ENCODE measurements at regions not wholly inside any gene's neighbourhood (a gene's known extent, or its start where the extent isn't known, plus 50 kb on each side); places are given as distances from the start of the nearest gene placed in this dataset.
A peak's percentile ranks its signal among the peaks of the same experiment; 100 is the strongest.

DNA sequence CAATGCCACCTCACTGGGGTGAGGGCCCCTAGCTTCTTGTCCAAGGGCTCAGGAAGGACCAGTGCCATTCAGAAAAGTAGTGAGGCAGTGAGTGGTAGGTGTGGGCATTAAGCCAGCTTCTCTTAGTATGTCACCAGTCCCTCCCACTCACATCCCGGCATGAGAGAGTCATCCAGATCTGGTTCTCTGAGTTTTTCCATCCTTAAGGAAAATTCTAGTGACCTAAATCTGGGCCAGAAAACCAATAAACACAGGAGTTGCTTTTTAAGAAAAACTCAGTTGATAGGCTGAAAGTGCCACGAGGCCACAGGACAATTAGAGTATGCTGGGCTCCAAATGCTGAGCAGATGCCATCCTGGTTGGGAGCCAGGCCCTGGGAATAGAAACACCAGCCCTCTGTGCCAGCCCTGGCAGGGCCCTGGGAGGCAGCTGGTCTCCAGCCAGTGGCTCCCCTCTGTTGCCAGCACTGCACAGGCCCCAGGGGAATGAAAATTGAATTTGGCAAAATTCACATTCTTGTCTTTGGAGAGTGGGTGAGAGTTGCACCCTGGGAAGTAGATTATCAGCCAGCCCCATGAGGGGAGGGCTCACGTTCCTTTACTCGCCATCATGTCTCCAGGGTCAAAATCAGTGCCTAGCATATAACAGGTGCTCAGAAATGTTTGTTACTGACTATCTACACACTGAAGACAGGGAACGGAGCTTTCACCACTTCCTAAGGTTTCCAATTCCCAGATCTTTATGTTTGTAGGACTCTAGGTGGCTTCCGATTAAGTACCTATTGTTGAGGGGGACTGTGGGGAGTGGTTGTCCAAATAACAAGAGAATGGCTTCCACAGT, 52.8 kb downstream of the FAM43A start:
- no peak for TF ChIP-seq CTCF (conservative IDR thresholded peaks at IDR 0.05; ENCODE audit: low read length)
- peak; percentile 45 for DNase-seq (ENCODE audit: low read depth)
- no peak overlapping the region for H3K4me3 ChIP-seq (ENCODE audit: low read length)

DNA sequence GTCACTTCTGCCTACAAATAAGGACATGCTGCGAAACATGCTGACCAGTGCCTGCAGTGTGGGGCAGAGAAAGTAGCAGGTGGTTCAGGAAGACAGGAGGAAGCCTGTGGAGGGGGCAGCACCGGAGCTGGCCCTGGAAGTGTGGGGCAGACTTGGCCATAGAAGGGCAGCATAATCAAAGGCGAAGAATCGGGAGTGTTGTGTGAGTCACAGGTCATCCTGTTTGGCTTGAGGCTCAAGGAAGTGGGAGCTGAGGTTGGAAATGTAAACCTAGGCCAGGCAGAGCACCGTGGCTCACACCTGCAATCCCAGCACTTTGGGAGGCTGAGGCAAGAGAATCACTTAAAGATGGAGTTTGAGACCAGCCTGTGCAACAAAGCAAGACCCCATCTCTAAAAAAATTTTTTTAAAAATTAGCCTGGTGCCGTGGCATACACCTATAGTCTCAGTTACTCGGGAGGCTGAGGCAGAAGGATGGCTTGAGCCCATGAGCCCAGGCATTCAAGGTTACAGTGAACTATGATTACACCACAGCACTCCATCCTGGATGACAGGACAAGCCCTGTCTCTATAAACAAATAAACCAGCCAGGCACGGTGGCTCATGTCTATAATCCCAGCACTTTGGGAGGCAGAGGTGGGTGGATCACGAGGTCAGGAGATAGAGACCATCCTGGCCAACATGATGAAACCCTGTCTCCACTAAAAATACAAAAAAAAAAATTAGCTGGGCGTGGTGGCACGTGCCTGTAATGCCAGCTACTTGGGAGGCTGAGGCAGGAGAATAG, 54.0 kb downstream of the FAM43A start:
- no peak for DNase-seq (ENCODE audit: low read depth)

DNA sequence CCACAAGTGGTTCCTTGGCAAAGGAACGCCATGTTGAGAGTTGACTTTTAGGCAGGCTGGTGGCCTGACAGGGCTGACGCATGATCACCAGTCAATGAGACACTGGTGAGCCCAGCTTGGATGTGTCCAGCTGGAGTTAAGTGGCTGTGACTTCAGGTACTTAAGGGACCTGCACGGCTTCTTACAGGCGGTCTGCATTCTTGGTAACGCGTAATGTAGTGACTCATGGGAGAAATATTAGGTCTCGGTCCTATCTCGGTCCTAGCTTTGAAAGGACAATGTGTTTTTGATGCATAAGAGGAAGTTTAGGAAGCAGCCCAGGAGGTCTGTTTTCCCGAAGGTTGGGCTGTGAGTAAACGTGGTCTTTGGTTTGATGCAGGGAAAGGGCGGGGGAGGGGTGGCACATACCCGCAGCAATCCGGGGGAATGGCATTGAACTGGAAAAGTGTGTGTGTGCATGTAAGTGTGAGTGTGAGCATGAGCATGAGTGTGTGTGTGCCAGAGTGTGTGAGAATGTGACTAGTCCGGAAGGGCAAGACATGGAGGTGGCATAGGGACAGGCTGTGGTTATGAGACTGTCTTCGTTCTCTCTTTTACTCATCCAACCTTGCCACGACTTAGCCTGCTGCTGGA, 55.3 kb downstream of the FAM43A start:
- DNase-seq (ENCODE audit: low read depth) = peak; percentile 39
- TF ChIP-seq CTCF (conservative IDR thresholded peaks at IDR 0.05; ENCODE audit: low read length) = no peak
- H3K4me3 ChIP-seq (ENCODE audit: low read length) = no peak overlapping the region

More for the DNA sequence above, 54.0 kb downstream of the FAM43A start:
- TF ChIP-seq CTCF (conservative IDR thresholded peaks at IDR 0.05; ENCODE audit: low read length) = no peak
- H3K4me3 ChIP-seq (ENCODE audit: low read length) = no peak overlapping the region

DNA sequence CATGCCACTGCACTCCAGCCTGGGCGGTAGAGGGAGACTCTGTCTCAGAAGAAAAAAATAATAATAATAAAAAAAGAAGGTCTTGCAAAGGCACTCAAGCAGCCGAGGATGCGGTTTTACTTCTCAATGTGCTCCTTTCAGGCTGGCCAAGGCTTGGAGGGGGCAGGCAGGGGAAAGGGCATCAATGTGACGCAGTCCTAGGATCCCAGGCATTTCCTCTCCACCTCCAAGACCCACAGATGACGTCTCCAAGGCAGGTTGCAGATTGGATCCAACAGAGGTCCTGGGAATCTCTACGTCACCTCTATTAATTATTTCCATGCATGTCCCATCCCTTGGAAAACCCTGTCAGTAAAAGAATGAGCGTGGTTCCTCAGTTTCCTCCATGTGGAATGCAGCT, 56.2 kb downstream of the FAM43A start:
- no peak for DNase-seq (ENCODE audit: low read depth)
- TF ChIP-seq CTCF (conservative IDR thresholded peaks at IDR 0.05; ENCODE audit: low read length) = no peak
- no peak overlapping the region for H3K4me3 ChIP-seq (ENCODE audit: low read length)

DNA sequence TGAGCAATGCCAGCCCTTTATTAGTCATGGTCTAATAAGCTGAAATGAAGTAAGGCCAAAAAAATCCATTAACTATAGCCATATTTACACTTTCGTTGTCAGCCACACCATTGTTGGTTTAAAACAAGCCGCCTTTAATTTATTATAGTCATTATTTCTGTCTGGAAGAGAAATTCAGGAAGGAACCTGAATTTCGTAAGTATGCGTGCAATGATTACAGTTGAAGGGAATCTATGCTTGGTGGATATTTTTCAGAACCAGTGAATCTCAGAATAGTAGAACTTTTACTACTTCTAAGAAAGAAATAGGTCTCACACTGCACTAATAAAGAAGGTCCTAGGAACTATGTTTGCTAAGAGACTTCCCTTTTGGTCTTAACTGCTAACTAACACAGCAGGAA, 59.1 kb downstream of the FAM43A start:
- DNase-seq (ENCODE audit: low read depth) = no peak
- TF ChIP-seq CTCF (conservative IDR thresholded peaks at IDR 0.05; ENCODE audit: low read length) = no peak
- H3K4me3 ChIP-seq (ENCODE audit: low read length) = no peak overlapping the region

DNA sequence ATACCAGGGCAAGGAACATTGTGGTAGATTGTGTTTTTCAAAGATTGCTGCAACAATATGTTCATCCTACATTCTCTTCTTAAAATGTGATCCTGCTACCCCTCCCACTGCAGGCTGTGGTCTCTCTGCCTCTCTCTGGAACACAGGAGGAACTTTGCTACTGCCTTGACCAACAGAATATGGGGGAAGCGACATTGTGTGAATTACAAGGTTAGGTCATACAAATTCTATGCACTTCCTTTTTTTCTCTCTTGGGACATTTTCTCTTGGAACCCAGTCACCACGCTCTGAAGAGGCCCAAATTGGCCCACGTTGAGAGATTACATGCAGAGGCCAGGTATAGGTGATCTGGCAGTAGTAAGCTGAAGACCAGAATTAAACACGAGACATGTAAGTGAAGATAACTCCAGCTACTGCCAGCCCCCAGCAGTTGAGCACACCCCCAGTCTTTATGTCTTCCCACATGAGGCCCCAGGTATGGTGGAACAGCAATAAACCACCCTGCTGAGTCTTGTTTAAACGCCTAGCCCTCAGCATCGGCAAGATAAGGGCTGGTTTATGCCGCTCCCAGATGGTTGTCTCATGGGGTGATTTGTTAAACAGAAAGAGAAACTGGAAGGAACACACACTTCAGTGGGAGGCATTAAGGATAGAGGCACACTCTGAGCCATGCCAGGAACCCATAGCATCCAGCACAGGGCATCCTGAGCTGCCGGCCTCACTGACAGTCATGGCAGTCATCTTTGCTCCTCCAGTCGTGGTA, 59.9 kb downstream of the FAM43A start:
- TF ChIP-seq CTCF (conservative IDR thresholded peaks at IDR 0.05; ENCODE audit: low read length) = no peak
- DNase-seq (ENCODE audit: low read depth) = no peak

More for the DNA sequence above, 59.9 kb downstream of the FAM43A start:
- no peak overlapping the region for H3K4me3 ChIP-seq (ENCODE audit: low read length)
